H1 (cell line): ENCODE measurements at regions not wholly inside any gene's neighbourhood (a gene's known extent, or its start where the extent isn't known, plus 50 kb on each side); places are given as distances from the start of the nearest gene placed in this dataset.

Experiments used
- CTCF ChIA-PET: fragments of 300-600 bp; sonication (Branson Sonifier 250); formaldehyde crosslinking; loops from one replicate; lab custom pipeline; 2021; ENCODE audit not compliant: partially characterized antibody; lab: Charles Lee
- POLR2A ChIA-PET: fragments of 300-600 bp; sonication (Branson Sonifier 250); formaldehyde crosslinking; loops from one replicate; lab custom pipeline; 2021; ENCODE audit warnings: inconsistent platforms; ENCODE audit not compliant: partially characterized antibody; lab: Charles Lee
- DNase-seq, 2 experiments: peaks; one replicate each; pipeline versions ENCODE4 v3.0.0 to v3.0.0-alpha.2; 2010 to 2022; ENCODE audit warnings: low spot score in 2 of 2, low read depth in 1 of 2, mixed read lengths in 1 of 2
- FAIRE-seq: peaks from 2 replicates; lab custom pipeline; 2011; peaks lifted over from hg19 to GRCh38; lab: Jason Lieb, UNC
- H2AFZ ChIP-seq: 2 replicates; pipeline ENCODE4 v1.8.1; 2012; ENCODE audit warnings: low read length, inconsistent platforms
- H2AK5ac ChIP-seq: 2 replicates; pipeline ENCODE4 v1.6.1; 2013; ENCODE audit warnings: low read depth, low read length
- H2BK120ac ChIP-seq: replicated peaks from 2 replicates; pipeline ENCODE3; 2013; ENCODE audit warnings: low read depth, low read length, inconsistent platforms
- H2BK12ac ChIP-seq: 2 replicates; pipeline ENCODE4 v1.6.1; 2013; ENCODE audit warnings: low read depth, low read length
- H2BK15ac ChIP-seq: 2 replicates; pipeline ENCODE4 v1.6.1; 2013; ENCODE audit warnings: low read length
- H2BK20ac ChIP-seq: 2 replicates; pipeline ENCODE4 v1.6.1; 2013; ENCODE audit warnings: low read length
- H2BK5ac ChIP-seq: 2 replicates; pipeline ENCODE4 v1.6.1; 2013; ENCODE audit warnings: low read depth, low read length
- H3K14ac ChIP-seq: 2 replicates; pipeline ENCODE4 v1.6.1; 2013; ENCODE audit warnings: inconsistent platforms; ENCODE audit not compliant: insufficient read length
- H3K18ac ChIP-seq: 2 replicates; pipeline ENCODE4 v1.6.1; 2013; ENCODE audit warnings: low read length; ENCODE audit errors: extremely low read depth
- H3K23ac ChIP-seq: 2 replicates; pipeline ENCODE4 v1.6.1; 2013; ENCODE audit warnings: inconsistent platforms; ENCODE audit not compliant: insufficient read length
- H3K23me2 ChIP-seq: 2 replicates; pipeline ENCODE4 v1.6.1; 2013; ENCODE audit warnings: low read depth, low read length
- H3K27ac ChIP-seq: 2 replicates; pipeline ENCODE4 v1.6.1; 2011; ENCODE audit warnings: low read depth, low read length, inconsistent platforms
- H3K27me3 ChIP-seq, 4 experiments: replicated peaks in 1 of 4; 1 replicate in 1 of 4; 2 replicates in 3 of 4; pipeline versions ENCODE4 v1.6.1 to v1.8.1; 2011 to 2013; ENCODE audit warnings: low read length in 3 of 4, mild to moderate bottlenecking in 3 of 4, inconsistent platforms in 2 of 4, mixed read lengths in 2 of 4, moderate library complexity in 1 of 4; ENCODE audit not compliant: control insufficient read depth in 3 of 4, insufficient read depth in 3 of 4; ENCODE audit errors: extremely low read depth in 1 of 4
- H3K36me3 ChIP-seq, 4 experiments: 2 replicates each; pipeline versions ENCODE4 v1.6.1 to v1.8.1; 2011 to 2013; ENCODE audit warnings: mild to moderate bottlenecking in 4 of 4, low read length in 3 of 4, moderate library complexity in 2 of 4, control low read depth in 1 of 4, inconsistent platforms in 1 of 4; ENCODE audit not compliant: insufficient read depth in 4 of 4, control insufficient read depth in 2 of 4
- H3K4ac ChIP-seq: replicated peaks from 2 replicates; pipeline ENCODE3; 2013; ENCODE audit warnings: low read length, low read depth, mixed read lengths, inconsistent platforms; ENCODE audit not compliant: insufficient read length
- H3K4me1 ChIP-seq, 4 experiments: replicated peaks in 1 of 4; 1 replicate in 1 of 4; 2 replicates in 3 of 4; pipeline versions ENCODE4 v1.6.1 to v1.8.1; 2011 to 2013; ENCODE audit warnings: low read length in 3 of 4, inconsistent platforms in 2 of 4, mixed read lengths in 1 of 4; ENCODE audit not compliant: insufficient read depth in 4 of 4, control insufficient read depth in 3 of 4
- H3K4me2 ChIP-seq, 2 experiments: 2 replicates each; pipeline versions ENCODE4 v1.6.1 to v1.8.1; 2011 to 2013; ENCODE audit warnings: low read depth in 2 of 2, low read length in 2 of 2, control low read depth in 1 of 2, inconsistent platforms in 1 of 2, mild to moderate bottlenecking in 1 of 2; ENCODE audit not compliant: insufficient read depth in 1 of 2
- H3K4me3 ChIP-seq, 4 experiments: fragments of 200-600, 300-600 bp in 1 of 4; sonication (generic), shearing (Covaris generic), sonication (Bioruptor Twin) in 1 of 4; 2 replicates each; pipeline versions ENCODE4 v1.5.1 to v1.8.1; 2011 to 2016; ENCODE audit warnings: low read length in 4 of 4, low read depth in 3 of 4, control low read depth in 2 of 4, inconsistent platforms in 2 of 4, mild to moderate bottlenecking in 2 of 4, mixed read lengths in 1 of 4, moderate library complexity in 1 of 4; ENCODE audit not compliant: insufficient read depth in 2 of 4; ENCODE audit errors: extremely low read depth in 1 of 4
- H3K56ac ChIP-seq: replicated peaks from 2 replicates; pipeline ENCODE3; 2013; ENCODE audit warnings: low read depth, mild to moderate bottlenecking, mixed read lengths, low read length, inconsistent platforms; ENCODE audit not compliant: insufficient read length
- H3K79me1 ChIP-seq: 2 replicates; pipeline ENCODE4 v1.6.1; 2013; ENCODE audit warnings: low read depth, low read length, control low read depth
- H3K79me2 ChIP-seq, 2 experiments: 2 replicates each; pipeline versions ENCODE4 v1.6.1 to v1.8.1; 2012 to 2013; ENCODE audit warnings: low read length in 2 of 2, mild to moderate bottlenecking in 2 of 2, inconsistent platforms in 1 of 2; ENCODE audit not compliant: insufficient read depth in 2 of 2, control insufficient read depth in 1 of 2
- H3K9ac ChIP-seq, 4 experiments: replicated peaks in 1 of 4; 1 replicate in 1 of 4; 2 replicates in 3 of 4; pipeline versions ENCODE4 v1.6.1 to v1.8.1; 2011 to 2013; ENCODE audit warnings: low read depth in 3 of 4, low read length in 3 of 4, control low read depth in 2 of 4, mild to moderate bottlenecking in 2 of 4, moderate library complexity in 2 of 4, inconsistent platforms in 1 of 4; ENCODE audit errors: extremely low read depth in 1 of 4
- H3K9me3 ChIP-seq, 2 experiments: 2 replicates each; pipeline versions ENCODE4 v1.6.1 to v1.8.1; 2012 to 2013; ENCODE audit warnings: mild to moderate bottlenecking in 2 of 2, moderate library complexity in 2 of 2, control low read depth in 1 of 2, inconsistent platforms in 1 of 2, low read depth in 1 of 2, low read length in 1 of 2, mixed read lengths in 1 of 2; ENCODE audit not compliant: insufficient read depth in 2 of 2
- H4K20me1 ChIP-seq, 2 experiments: replicated peaks in 1 of 2; 2 replicates each; pipeline versions ENCODE3 to v1.8.1; 2011 to 2013; ENCODE audit warnings: inconsistent platforms in 2 of 2, low read length in 2 of 2, mild to moderate bottlenecking in 1 of 2; ENCODE audit not compliant: insufficient read depth in 2 of 2, control insufficient read depth in 1 of 2
- H4K5ac ChIP-seq: 2 replicates; pipeline ENCODE4 v1.6.1; 2013; ENCODE audit warnings: low read length, low read depth, mixed read lengths, inconsistent platforms; ENCODE audit not compliant: insufficient read length
- H4K8ac ChIP-seq: 2 replicates; pipeline ENCODE4 v1.8.0; 2013; ENCODE audit warnings: mild to moderate bottlenecking, moderate library complexity, low read length, inconsistent platforms; ENCODE audit not compliant: insufficient read depth; ENCODE audit errors: extremely low read depth
- H4K91ac ChIP-seq: replicated peaks from 2 replicates; pipeline ENCODE3; 2013; ENCODE audit warnings: low read length, mixed read lengths, inconsistent platforms; ENCODE audit not compliant: insufficient read length
- CHD7 ChIP-seq: fragments of 300-600 bp; sonication (generic); IDR thresholded peaks from 2 replicates; pipeline ENCODE4 v1.7.1; 2012; ENCODE audit warnings: low read length, moderate library complexity, mild to moderate bottlenecking, inconsistent platforms; ENCODE audit not compliant: insufficient replicate concordance
- RFX5 ChIP-seq: IDR thresholded peaks from 2 replicates; pipeline ENCODE4 v1.6.1; 2011; ENCODE audit warnings: low read depth, low read length, improper control_type of control experiment, borderline replicate concordance

DNA sequence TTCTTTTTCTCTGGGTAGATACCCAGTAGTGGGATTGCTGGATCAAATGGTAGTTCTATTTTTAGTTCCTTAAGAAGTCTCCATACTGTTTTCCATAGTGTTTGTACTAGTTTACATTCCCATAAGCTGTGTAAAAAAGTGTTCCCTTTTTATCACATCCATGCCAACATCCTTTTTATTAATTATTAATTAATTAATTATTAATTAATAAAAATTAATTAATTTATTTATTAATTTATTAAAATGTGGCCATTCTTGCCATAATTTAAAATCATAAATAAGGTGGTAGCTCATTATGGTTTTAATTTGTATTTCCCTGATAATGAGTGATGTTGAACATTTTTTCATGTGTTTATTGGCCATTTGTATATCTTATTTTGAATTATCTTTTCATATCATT is 173.9 kb upstream of the FOXN2 start:
- H2BK5ac ChIP-seq, result no peak overlapping the region
- H2BK20ac ChIP-seq, result no peak overlapping the region
- no peak overlapping the region for H3K14ac ChIP-seq
- H3K79me1 ChIP-seq, result no peaks in the 10 kb centered on the region
- H2AFZ ChIP-seq, result no peak overlapping the region
- H4K20me1 ChIP-seq, result no peaks in the 10 kb centered on the region
- no peaks in the 10 kb centered on the region for H3K4me1 ChIP-seq
- H3K4ac ChIP-seq, result no peak overlapping the region
- DNase-seq, result no peak
- ChIA-PET CTCF (no interaction called here), POLR2A (no interaction called here)
- no peak overlapping the region for H2BK15ac ChIP-seq
- H2BK12ac ChIP-seq, result no peak overlapping the region
- no peak overlapping the region for H4K5ac ChIP-seq
- H4K8ac ChIP-seq, result no peak overlapping the region
- no peak overlapping the region for H3K18ac ChIP-seq
- no peak for FAIRE-seq
- no peaks in the 10 kb centered on the region for H3K9me3 ChIP-seq
- no peak overlapping the region for H3K4me3 ChIP-seq
- no peak overlapping the region for H3K23ac ChIP-seq
- H2AK5ac ChIP-seq, result no peak overlapping the region
- no peak overlapping the region for H4K91ac ChIP-seq
- no peaks in the 10 kb centered on the region for H3K79me2 ChIP-seq
- no peak overlapping the region for H2BK120ac ChIP-seq
- no peak overlapping the region for H3K56ac ChIP-seq
- no peak overlapping the region for H3K9ac ChIP-seq
- H3K27ac ChIP-seq, result no peak overlapping the region
- H3K36me3 ChIP-seq, result no peaks in the 10 kb centered on the region
- H3K23me2 ChIP-seq, result no peaks in the 10 kb centered on the region
- no peaks in the 10 kb centered on the region for H3K27me3 ChIP-seq
- H3K4me2 ChIP-seq, result no peak overlapping the region
- TF ChIP-seq RFX5 (no peak), CHD7 (no peak)
